OCI-LY7 (cell line): ENCODE measurements at regions not wholly inside any gene's neighbourhood (a gene's known extent, or its start where the extent isn't known, plus 50 kb on each side); places are given as distances from the start of the nearest gene placed in this dataset.

Experiments
- BruUV-seq: library from RNA; stranded (reverse); fragments of 400-500 nt; replicated peaks from 2 replicates; lab custom pipeline; 2021; lab: Mats Ljungman, UMichigan
- CTCF ChIA-PET: fragments of 300-600 bp; sonication (Branson Sonifier 250); formaldehyde crosslinking; loops from one replicate; lab custom pipeline; 2022; ENCODE audit warnings: antibody characterized with exemption; ENCODE audit not compliant: unreplicated experiment; lab: Charles Lee
- POLR2A ChIA-PET: fragments of 300-600 bp; sonication (Branson Sonifier 250); formaldehyde crosslinking; loops from one replicate; lab custom pipeline; 2022; ENCODE audit warnings: antibody characterized with exemption; lab: Charles Lee
- DNase-seq: peaks from one replicate; pipeline ENCODE4 v3.0.0-alpha.2; 2015; ENCODE audit warnings: low spot score
- H2AFZ ChIP-seq: fragments of 200-600 bp; sonication (generic), shearing (Covaris generic); 2 replicates; pipeline ENCODE4 v1.6.1; 2014; ENCODE audit warnings: mild to moderate bottlenecking, antibody characterized with exemption, low read length, moderate library complexity
- H3K27ac ChIP-seq: fragments of 200-600 bp; sonication (generic); 2 replicates; pipeline ENCODE4 v1.5.1; 2014; ENCODE audit warnings: mixed run types, low read depth, mild to moderate bottlenecking, moderate library complexity, low read length, inconsistent platforms; ENCODE audit not compliant: poor library complexity, severe bottlenecking
- H3K36me3 ChIP-seq: fragments of 200-600 bp; sonication (generic); 2 replicates; pipeline ENCODE4 v1.6.1; 2014; ENCODE audit warnings: mild to moderate bottlenecking, antibody characterized with exemption, low read length, moderate library complexity, mixed read lengths; ENCODE audit not compliant: insufficient read depth
- H3K4me1 ChIP-seq: fragments of 200-600 bp; sonication (generic); 2 replicates; pipeline ENCODE4 v1.5.1; 2014; ENCODE audit warnings: mild to moderate bottlenecking, low read length; ENCODE audit not compliant: insufficient read depth, poor library complexity, severe bottlenecking
- H3K4me2 ChIP-seq: fragments of 200-600 bp; sonication (generic); 2 replicates; pipeline ENCODE4 v1.6.1; 2014; ENCODE audit warnings: mild to moderate bottlenecking, low read length
- H3K4me3 ChIP-seq: fragments of 200-600 bp; sonication (generic); 2 replicates; pipeline ENCODE4 v1.5.1; 2014; ENCODE audit warnings: mild to moderate bottlenecking, low read depth, low read length; ENCODE audit not compliant: poor library complexity, severe bottlenecking
- H3K79me2 ChIP-seq: fragments of 200-600 bp; sonication (generic); 2 replicates; pipeline ENCODE4 v1.6.1; 2016; ENCODE audit warnings: low read depth, mild to moderate bottlenecking, low read length, moderate library complexity, mixed read lengths; ENCODE audit not compliant: insufficient read depth
- H3K9me2 ChIP-seq: fragments of 200-600 bp; sonication (generic); 2 replicates; pipeline ENCODE4 v1.6.1; 2016; ENCODE audit warnings: mild to moderate bottlenecking, low read length, mixed read lengths; ENCODE audit not compliant: insufficient read depth
- H3K9me3 ChIP-seq: fragments of 200-600 bp; sonication (generic); 2 replicates; pipeline ENCODE4 v1.6.1; 2014; ENCODE audit warnings: mild to moderate bottlenecking, mixed run types, low read length, mixed read lengths
- H4K20me1 ChIP-seq: fragments of 200-600 bp; sonication (generic); 2 replicates; pipeline ENCODE4 v1.6.1; 2014; ENCODE audit warnings: mild to moderate bottlenecking, antibody characterized with exemption, low read length, moderate library complexity, mixed read lengths; ENCODE audit not compliant: insufficient read depth
- EZH2phosphoT487 ChIP-seq: fragments of 200-600 bp; sonication (generic); IDR thresholded peaks from 2 replicates; pipeline ENCODE4 v1.6.1; 2018; ENCODE audit warnings: low read depth, borderline replicate concordance, mild to moderate bottlenecking, mixed run types, antibody characterized with exemption, low read length, moderate library complexity, mixed read lengths
- intact Hi-C: fragments of 100-400 bp; cut with micrococcal nuclease; formaldehyde crosslinking; loops from one replicate; pipeline ENCODE4 v1.10.0; 2022; ENCODE audit not compliant: unreplicated experiment
- TF ChIP-seq, protein P1 (sequence below): fragments of 200-600 bp; sonication (generic); conservative IDR thresholded peaks from 2 replicates; pipeline ENCODE4 v1.5.1; 2014; ENCODE audit warnings: mild to moderate bottlenecking, antibody characterized with exemption, low read length, moderate library complexity, mixed read lengths

- Histone ChIP-seq H3K27ac (no peak overlapping the region), H4K20me1 (no peaks in the 10 kb centered on the region), H3K9me2 (no peaks in the 10 kb centered on the region), H2AFZ (no peak overlapping the region), H3K4me3 (no peak overlapping the region), H3K4me1 (no peaks in the 10 kb centered on the region), H3K9me3 (no peaks in the 10 kb centered on the region), H3K4me2 (no peak overlapping the region), H3K79me2 (no peaks in the 10 kb centered on the region), H3K36me3 (no peaks in the 10 kb centered on the region)
- no peak for DNase-seq
- intact Hi-C loops = no loop called here
- CTCF ChIA-PET = no interaction called here
- no TSS peak for BruUV-seq
- no peak for TF ChIP-seq EZH2phosphoT487
- TF ChIP-seq, protein P1, sequence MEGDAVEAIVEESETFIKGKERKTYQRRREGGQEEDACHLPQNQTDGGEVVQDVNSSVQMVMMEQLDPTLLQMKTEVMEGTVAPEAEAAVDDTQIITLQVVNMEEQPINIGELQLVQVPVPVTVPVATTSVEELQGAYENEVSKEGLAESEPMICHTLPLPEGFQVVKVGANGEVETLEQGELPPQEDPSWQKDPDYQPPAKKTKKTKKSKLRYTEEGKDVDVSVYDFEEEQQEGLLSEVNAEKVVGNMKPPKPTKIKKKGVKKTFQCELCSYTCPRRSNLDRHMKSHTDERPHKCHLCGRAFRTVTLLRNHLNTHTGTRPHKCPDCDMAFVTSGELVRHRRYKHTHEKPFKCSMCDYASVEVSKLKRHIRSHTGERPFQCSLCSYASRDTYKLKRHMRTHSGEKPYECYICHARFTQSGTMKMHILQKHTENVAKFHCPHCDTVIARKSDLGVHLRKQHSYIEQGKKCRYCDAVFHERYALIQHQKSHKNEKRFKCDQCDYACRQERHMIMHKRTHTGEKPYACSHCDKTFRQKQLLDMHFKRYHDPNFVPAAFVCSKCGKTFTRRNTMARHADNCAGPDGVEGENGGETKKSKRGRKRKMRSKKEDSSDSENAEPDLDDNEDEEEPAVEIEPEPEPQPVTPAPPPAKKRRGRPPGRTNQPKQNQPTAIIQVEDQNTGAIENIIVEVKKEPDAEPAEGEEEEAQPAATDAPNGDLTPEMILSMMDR = no peak
- POLR2A ChIA-PET = no interaction called here
These were observed 106.0 kb downstream of the CMPK2 start for GRCh38 chr2:6759689-6760088.

GRCh38 chr2:6760132-6760531 lies 105.6 kb downstream of the CMPK2 start:
- DNase-seq = no peak
- intact Hi-C loops = no loop called here
- POLR2A ChIA-PET = interaction anchor here (1.2 kb wide), 1 partner anchor 9 kb away, joined by 5 read pairs; no protein-coding TSS in a partner anchor
- H3K4me3 ChIP-seq = no peak overlapping the region
- no peaks in the 10 kb centered on the region for H3K36me3 ChIP-seq
- no peaks in the 10 kb centered on the region for H3K4me1 ChIP-seq
- H3K9me3 ChIP-seq = no peaks in the 10 kb centered on the region
- BruUV-seq = no TSS peak
- TF ChIP-seq, protein P1 = no peak
- TF ChIP-seq EZH2phosphoT487 = no peak
- no peaks in the 10 kb centered on the region for H4K20me1 ChIP-seq
- no peak overlapping the region for H2AFZ ChIP-seq
- no peak overlapping the region for H3K4me2 ChIP-seq
- no peaks in the 10 kb centered on the region for H3K79me2 ChIP-seq
- H3K27ac ChIP-seq = no peak overlapping the region
- CTCF ChIA-PET = no interaction called here
- no peaks in the 10 kb centered on the region for H3K9me2 ChIP-seq

DNA sequence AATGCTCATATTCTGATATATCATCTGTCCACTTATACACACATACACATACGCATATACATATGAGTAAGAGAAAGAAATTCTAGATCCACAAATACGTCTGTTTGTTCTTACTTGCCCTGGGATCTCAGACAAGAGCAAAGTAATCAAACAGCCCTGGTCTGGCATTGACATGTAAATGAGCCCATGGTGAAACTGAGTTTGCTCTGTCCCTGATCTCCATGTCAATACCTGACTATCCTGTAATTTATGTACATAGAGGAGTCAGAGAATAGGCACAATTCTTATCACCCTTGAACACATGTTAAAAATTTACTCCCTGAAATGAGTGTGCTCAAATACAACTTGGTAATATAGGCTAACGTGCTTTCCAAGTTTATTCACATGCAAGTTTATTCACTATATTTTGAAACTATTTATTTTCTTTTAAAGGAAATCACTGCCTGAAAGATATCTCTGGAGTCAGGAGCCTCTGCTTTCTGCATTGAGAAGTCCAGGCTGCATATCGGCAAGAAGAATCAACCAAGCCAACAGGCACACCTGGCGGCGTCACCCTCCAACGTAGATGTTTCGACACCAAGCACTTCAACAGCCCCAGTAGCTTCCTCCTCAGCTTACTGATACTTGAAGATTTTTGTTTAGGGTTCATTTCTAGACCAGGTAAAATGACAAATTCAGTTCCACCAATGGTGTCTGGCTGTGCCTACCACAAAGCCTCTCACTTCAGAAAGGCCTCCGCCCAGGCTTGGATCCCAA lies 100.6 kb downstream of the CMPK2 start:
- Histone ChIP-seq H3K9me3 (no peaks in the 10 kb centered on the region), H3K79me2 (no peaks in the 10 kb centered on the region), H3K36me3 (no peaks in the 10 kb centered on the region), H3K4me3 (no peak overlapping the region), H2AFZ (no peak overlapping the region), H3K4me1 (no peaks in the 10 kb centered on the region), H3K27ac (no peak overlapping the region), H3K4me2 (no peak overlapping the region), H3K9me2 (no peaks in the 10 kb centered on the region), H4K20me1 (no peaks in the 10 kb centered on the region)
- CTCF ChIA-PET = interaction anchor here (0.6 kb wide), 1 partner anchor 734 kb away, joined by 3 read pairs; no protein-coding TSS in a partner anchor
- BruUV-seq = no TSS peak
- intact Hi-C loops = no loop called here
- DNase-seq = no peak
- TF ChIP-seq EZH2phosphoT487 = no peak
- TF ChIP-seq, protein P1 = no peak
- POLR2A ChIA-PET = interaction anchor here (0.6 kb wide), 1 partner anchor 587 kb away, joined by 4 read pairs; no protein-coding TSS in a partner anchor
